Smooth muscle cell (in vitro differentiated cells): ENCODE measurements at regions not wholly inside any gene's neighbourhood (a gene's known extent, or its start where the extent isn't known, plus 50 kb on each side); places are given as distances from the start of the nearest gene placed in this dataset.

Experiments used
- DNase-seq: peaks from one replicate; lab custom pipeline; 2025; ENCODE audit not compliant: unreplicated experiment; lab: John Stamatoyannopoulos, UW
- H2AFZ ChIP-seq: fragments of 200-600 bp; sonication (generic); 2 replicates; pipeline ENCODE4 v1.6.0; 2016; ENCODE audit warnings: antibody characterized with exemption, low read depth, mild to moderate bottlenecking
- H3F3A ChIP-seq: fragments of 200-600 bp; sonication (generic); 2 replicates; pipeline ENCODE4 v1.6.0; 2017; ENCODE audit warnings: antibody characterized with exemption, low read depth
- H3K27ac ChIP-seq: fragments of 200-600 bp; sonication (generic); 2 replicates; pipeline ENCODE4 v1.5.1; 2016; ENCODE audit warnings: low read depth, mild to moderate bottlenecking
- H3K27me3 ChIP-seq: fragments of 200-600 bp; sonication (generic); 2 replicates; pipeline ENCODE4 v1.6.1; 2016; ENCODE audit warnings: low read depth, mild to moderate bottlenecking
- H3K36me3 ChIP-seq: fragments of 200-600 bp; sonication (generic); 2 replicates; pipeline ENCODE4 v1.5.1; 2016; ENCODE audit warnings: low read depth
- H3K4me1 ChIP-seq: fragments of 200-600 bp; sonication (generic); 2 replicates; pipeline ENCODE4 v1.5.1; 2016; ENCODE audit warnings: low read depth
- H3K4me2 ChIP-seq: fragments of 200-600 bp; sonication (generic); 2 replicates; pipeline ENCODE4 v1.6.0; 2016; ENCODE audit warnings: mild to moderate bottlenecking
- H3K4me3 ChIP-seq: fragments of 200-600 bp; sonication (generic); 2 replicates; pipeline ENCODE4 v1.5.1; 2016; ENCODE audit warnings: mild to moderate bottlenecking
- H3K79me2 ChIP-seq: fragments of 200-600 bp; sonication (generic); 2 replicates; pipeline ENCODE4 v1.6.0; 2016; ENCODE audit warnings: low read depth, mild to moderate bottlenecking
- H3K9ac ChIP-seq: fragments of 200-600 bp; sonication (generic); 2 replicates; pipeline ENCODE4 v1.6.0; 2016; ENCODE audit warnings: low read depth
- H3K9me3 ChIP-seq: fragments of 200-600 bp; sonication (generic); replicated peaks from 2 replicates; pipeline ENCODE4 v1.5.1; 2016; ENCODE audit warnings: low read depth
- H4K20me1 ChIP-seq: fragments of 200-600 bp; sonication (generic); 2 replicates; pipeline ENCODE4 v1.6.0; 2016; ENCODE audit warnings: low read depth
- CTCF ChIP-seq: fragments of 200-600 bp; sonication (generic); IDR thresholded peaks from 2 replicates; pipeline ENCODE4 v1.5.1; 2017; ENCODE audit warnings: borderline replicate concordance, mild to moderate bottlenecking, antibody characterized with exemption; ENCODE audit not compliant: insufficient read depth, poor library complexity, severe bottlenecking
- WGBS: methylation state at CpG from one replicate; pipeline ENCODE4 v1.1.7; 2016; ENCODE audit warnings: low lambda C conversion rate; 5-methylcytosine and 5-hydroxymethylcytosine counted together

GRCh38 chr4:188550296-188550695, 411.1 kb downstream of the TRIML1 start:
- H3K27me3 ChIP-seq, result no peaks in the 10 kb centered on the region
- no peaks in the 10 kb centered on the region for H3K36me3 ChIP-seq
- no peak overlapping the region for H2AFZ ChIP-seq
- TF ChIP-seq CTCF, result no peak
- DNase-seq, result no peak
- H3F3A ChIP-seq, result no peaks in the 10 kb centered on the region
- WGBS, result 32% methylated on average over 10 of the region's 10 CpGs
- no peak overlapping the region for H3K4me3 ChIP-seq
- H3K79me2 ChIP-seq, result no peaks in the 10 kb centered on the region
- no peak overlapping the region for H3K27ac ChIP-seq
- H3K9me3 ChIP-seq, result no peaks in the 10 kb centered on the region
- H4K20me1 ChIP-seq, result no peaks in the 10 kb centered on the region
- H3K4me2 ChIP-seq, result peak overlapping the region; percentile 70
- H3K4me1 ChIP-seq, result no peaks in the 10 kb centered on the region
- H3K9ac ChIP-seq, result no peak overlapping the region

DNA sequence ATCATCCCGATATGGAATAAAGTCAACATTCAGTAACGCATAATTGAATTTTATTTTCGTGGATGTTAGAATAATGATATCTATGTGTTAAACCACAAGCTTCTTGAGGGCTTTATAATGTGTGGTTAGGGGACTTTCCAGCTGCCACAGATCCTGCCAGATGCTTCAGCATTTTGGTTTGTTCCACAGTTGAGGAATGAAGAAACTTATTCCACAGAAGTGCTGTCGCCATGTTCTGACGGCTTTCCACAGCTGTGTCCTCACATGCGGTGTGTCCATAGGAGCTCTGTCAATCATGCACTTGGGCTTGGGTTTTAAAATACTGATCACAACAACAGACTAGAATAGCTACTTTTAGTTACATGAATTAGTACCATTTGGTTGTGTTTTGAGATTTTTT, 411.9 kb downstream of the TRIML1 start:
- Histone ChIP-seq H4K20me1 (no peaks in the 10 kb centered on the region), H2AFZ (no peak overlapping the region), H3K9me3 (no peaks in the 10 kb centered on the region), H3K36me3 (no peaks in the 10 kb centered on the region), H3F3A (no peaks in the 10 kb centered on the region), H3K4me2 (peak overlapping the region; percentile 70), H3K79me2 (no peaks in the 10 kb centered on the region), H3K9ac (no peak overlapping the region), H3K27ac (no peak overlapping the region), H3K4me1 (no peaks in the 10 kb centered on the region), H3K4me3 (no peak overlapping the region), H3K27me3 (no peaks in the 10 kb centered on the region)
- no peak for TF ChIP-seq CTCF
- DNase-seq, result no peak
- 34% methylated on average over 6 of the region's 6 CpGs for whole genome bisulfite sequencing

DNA sequence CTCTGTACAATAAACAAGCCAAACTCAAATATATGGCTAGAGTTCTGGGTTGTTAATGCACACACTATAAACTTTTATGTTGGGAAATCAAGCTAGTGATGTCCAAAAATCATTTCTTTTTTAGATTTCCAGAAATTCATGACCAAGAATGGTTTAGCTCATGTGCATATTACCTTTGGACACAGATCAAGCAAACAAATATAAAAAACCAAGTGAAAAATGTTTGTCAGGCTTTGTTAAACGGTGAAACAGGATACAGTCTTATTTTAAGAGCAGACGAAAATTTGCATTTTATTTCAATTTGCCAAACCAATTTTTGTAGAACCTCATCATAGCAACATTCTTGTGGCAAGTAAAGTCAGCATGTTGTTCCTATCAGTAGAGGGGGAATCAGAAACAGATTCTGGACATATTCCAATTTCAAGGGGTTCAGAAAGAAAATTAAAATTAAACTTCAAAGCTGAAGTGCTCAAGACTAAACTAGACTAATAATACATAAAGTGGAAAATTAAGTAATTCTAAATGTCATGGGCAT, 413.6 kb downstream of the TRIML1 start:
- Histone ChIP-seq H3K9ac (no peak overlapping the region), H3K4me3 (no peak overlapping the region), H3K4me2 (no peak overlapping the region), H3K9me3 (no peaks in the 10 kb centered on the region), H4K20me1 (no peaks in the 10 kb centered on the region), H2AFZ (no peak overlapping the region), H3K79me2 (no peaks in the 10 kb centered on the region), H3K36me3 (no peaks in the 10 kb centered on the region), H3F3A (no peaks in the 10 kb centered on the region), H3K27me3 (no peaks in the 10 kb centered on the region), H3K27ac (no peak overlapping the region), H3K4me1 (no peaks in the 10 kb centered on the region)
- WGBS, result 89% methylated on average over 2 of the region's 2 CpGs
- no peak for DNase-seq
- TF ChIP-seq CTCF, result no peak

GRCh38 chr4:188554413-188554812, 415.2 kb downstream of the TRIML1 start:
- Histone ChIP-seq H3K27me3 (no peaks in the 10 kb centered on the region), H3K9me3 (no peaks in the 10 kb centered on the region), H3K79me2 (no peaks in the 10 kb centered on the region), H3K4me2 (no peak overlapping the region), H4K20me1 (no peaks in the 10 kb centered on the region), H3K36me3 (no peaks in the 10 kb centered on the region), H2AFZ (no peak overlapping the region), H3K4me1 (no peaks in the 10 kb centered on the region), H3K9ac (no peak overlapping the region), H3K27ac (no peak overlapping the region), H3K4me3 (no peak overlapping the region), H3F3A (no peaks in the 10 kb centered on the region)
- DNase-seq, result no peak
- no peak for TF ChIP-seq CTCF
- 78% methylated on average over 4 of the region's 4 CpGs for WGBS
